Muscle of leg (tissue), 3 donors: ENCODE measurements at regions not wholly inside any gene's neighbourhood (a gene's known extent, or its start where the extent isn't known, plus 50 kb on each side); places are given as distances from the start of the nearest gene placed in this dataset.

Source experiments
- DNase-seq: peaks from one replicate; pipeline ENCODE4 v3.0.0; 2013
- H3K27ac ChIP-seq: one replicate; pipeline ENCODE4 v1.5.1; 2013; ENCODE audit warnings: mild to moderate bottlenecking, low read length, control low read depth
- H3K27me3 ChIP-seq: one replicate; pipeline ENCODE4 v1.6.1; 2013; ENCODE audit warnings: low read length; ENCODE audit not compliant: control insufficient read depth, insufficient read depth
- H3K36me3 ChIP-seq: one replicate; pipeline ENCODE4 v1.6.1; 2013; ENCODE audit warnings: low read length; ENCODE audit not compliant: control insufficient read depth, insufficient read depth
- H3K4me1 ChIP-seq: one replicate; pipeline ENCODE4 v1.6.1; 2013; ENCODE audit warnings: low read length; ENCODE audit not compliant: control insufficient read depth, insufficient read depth
- H3K4me3 ChIP-seq: one replicate; pipeline ENCODE4 v1.5.1; 2013; ENCODE audit warnings: low read length, control low read depth
- H3K9me3 ChIP-seq: replicated peaks from 2 replicates; pipeline ENCODE4 v1.6.1; 2013; ENCODE audit warnings: low read depth, low read length; ENCODE audit not compliant: control insufficient read depth
- WGBS: methylation state at CpG from one replicate; pipeline ENCODE4 v1.1.5; 2013; ENCODE audit warnings: missing lambda C conversion rate; ENCODE audit not compliant: insufficient coverage; 5-methylcytosine and 5-hydroxymethylcytosine counted together

DNA sequence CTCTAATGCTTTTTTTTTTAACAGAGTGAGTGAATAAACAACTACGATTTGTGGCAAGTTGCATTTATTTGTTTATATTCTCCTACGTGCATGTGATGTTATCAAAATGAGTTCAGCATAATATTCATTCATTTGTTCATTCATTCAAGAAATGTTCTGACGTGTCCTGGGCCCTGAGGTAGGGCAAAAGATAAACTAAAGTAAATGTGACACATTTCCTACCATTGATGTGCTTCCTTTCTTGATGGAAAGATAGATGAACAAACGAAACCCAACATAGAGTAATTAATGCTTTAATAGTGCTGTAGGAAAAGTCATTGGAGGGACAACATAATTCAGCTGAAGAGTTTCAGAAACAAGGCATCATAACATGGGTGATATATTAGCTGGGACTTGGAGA lies 261.5 kb upstream of the KCNMB2 start:
- WGBS, result no CpG with 5 or more reads among the region's 4 CpGs
- no peaks in the 10 kb centered on the region for H3K27me3 ChIP-seq
- peaks cover 7% of the 10 kb centered on the region for H3K9me3 ChIP-seq
- H3K27ac ChIP-seq, result no peak overlapping the region
- no peak overlapping the region for H3K4me3 ChIP-seq
- H3K4me1 ChIP-seq, result no peaks in the 10 kb centered on the region
- no peaks in the 10 kb centered on the region for H3K36me3 ChIP-seq
- DNase-seq, result no peak

- Histone ChIP-seq H3K4me3 (no peak overlapping the region), H3K27ac (no peak overlapping the region), H3K27me3 (no peaks in the 10 kb centered on the region), H3K9me3 (peaks cover 10% of the 10 kb centered on the region), H3K4me1 (no peaks in the 10 kb centered on the region), H3K36me3 (no peaks in the 10 kb centered on the region)
- no peak for DNase-seq
Observed at GRCh38 chr3:178275311-178275710, 260.9 kb upstream of the KCNMB2 start.

DNA sequence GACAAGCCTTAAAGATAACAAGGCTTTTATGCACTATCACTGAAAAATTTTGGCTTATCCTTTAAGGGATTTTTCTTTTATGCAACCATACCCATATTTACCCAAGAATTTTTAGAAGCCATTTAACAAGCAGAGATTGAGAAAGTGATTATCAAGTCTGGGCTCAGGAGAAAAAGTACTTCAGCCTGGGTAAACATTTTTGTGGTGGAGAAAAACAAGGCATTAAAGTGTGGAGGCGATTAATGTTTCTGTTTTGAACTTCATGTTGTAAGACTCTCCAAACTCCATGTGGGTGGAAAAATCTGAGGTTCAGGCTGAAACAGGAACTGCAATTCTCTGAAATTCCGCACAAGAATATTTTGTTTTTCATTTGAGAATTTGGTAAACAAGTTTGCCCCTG lies 260.4 kb upstream of the KCNMB2 start:
- Histone ChIP-seq H3K4me3 (no peak overlapping the region), H3K27ac (no peak overlapping the region), H3K36me3 (no peaks in the 10 kb centered on the region), H3K4me1 (no peaks in the 10 kb centered on the region), H3K9me3 (peaks cover 12% of the 10 kb centered on the region), H3K27me3 (no peaks in the 10 kb centered on the region)
- DNase-seq, result no peak
- WGBS, result 67% methylated on average over 1 of the region's 2 CpGs

- Histone ChIP-seq H3K27me3 (no peaks in the 10 kb centered on the region), H3K36me3 (no peaks in the 10 kb centered on the region), H3K27ac (no peak overlapping the region), H3K4me3 (no peak overlapping the region), H3K4me1 (no peaks in the 10 kb centered on the region), H3K9me3 (peaks cover 13% of the 10 kb centered on the region)
- DNase-seq, result no peak
- 76% methylated on average over 2 of the region's 2 CpGs for WGBS
Observed at GRCh38 chr3:178277605-178278004, 258.6 kb upstream of the KCNMB2 start.

DNA sequence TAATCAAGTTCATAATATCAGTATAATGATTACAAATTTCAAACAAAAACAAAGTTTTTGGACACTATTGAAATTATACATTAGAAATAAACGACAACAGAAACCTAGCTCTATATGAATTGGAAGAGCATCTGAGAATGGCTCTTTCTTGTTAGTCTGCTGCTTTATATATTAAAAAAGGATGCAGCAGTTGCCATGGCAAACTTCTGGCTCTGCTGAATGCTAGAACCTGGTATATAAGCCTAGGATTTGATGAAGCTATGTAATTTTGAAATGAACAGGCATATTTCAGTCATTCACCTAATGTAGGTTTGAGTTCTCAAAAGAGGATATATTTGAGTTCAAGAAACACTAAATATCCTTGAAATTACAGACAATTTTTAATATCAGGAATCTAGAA lies 252.7 kb upstream of the KCNMB2 start:
- no peak for DNase-seq
- Histone ChIP-seq H3K9me3 (peaks cover 13% of the 10 kb centered on the region), H3K4me3 (no peak overlapping the region), H3K4me1 (no peaks in the 10 kb centered on the region), H3K27ac (no peak overlapping the region), H3K27me3 (no peaks in the 10 kb centered on the region), H3K36me3 (no peaks in the 10 kb centered on the region)
- WGBS, result no CpG with 5 or more reads among the region's 1 CpG

DNA sequence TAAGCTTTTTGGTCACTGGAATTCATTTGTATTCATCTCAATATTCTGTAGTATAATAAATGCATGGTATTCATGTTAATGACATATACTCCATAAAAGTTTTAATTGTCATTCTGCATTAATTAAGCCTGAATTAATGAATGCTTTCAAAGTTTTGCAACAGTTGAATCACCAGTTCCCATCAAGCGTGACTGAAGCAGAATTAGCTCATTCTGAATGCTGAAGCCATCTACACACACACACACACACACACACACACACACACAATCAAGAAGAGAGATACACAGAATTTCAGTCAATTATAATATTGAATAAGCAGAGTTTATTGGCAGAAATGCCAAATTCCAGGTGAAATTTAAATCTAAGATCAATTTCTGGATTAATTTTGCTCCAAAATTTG lies 252.1 kb upstream of the KCNMB2 start:
- Histone ChIP-seq H3K4me1 (peaks cover 3% of the 10 kb centered on the region), H3K36me3 (no peaks in the 10 kb centered on the region), H3K27ac (no peak overlapping the region), H3K27me3 (no peaks in the 10 kb centered on the region), H3K9me3 (peaks cover 9% of the 10 kb centered on the region), H3K4me3 (no peak overlapping the region)
- no CpG with 5 or more reads among the region's 1 CpG for WGBS
- no peak for DNase-seq

DNA sequence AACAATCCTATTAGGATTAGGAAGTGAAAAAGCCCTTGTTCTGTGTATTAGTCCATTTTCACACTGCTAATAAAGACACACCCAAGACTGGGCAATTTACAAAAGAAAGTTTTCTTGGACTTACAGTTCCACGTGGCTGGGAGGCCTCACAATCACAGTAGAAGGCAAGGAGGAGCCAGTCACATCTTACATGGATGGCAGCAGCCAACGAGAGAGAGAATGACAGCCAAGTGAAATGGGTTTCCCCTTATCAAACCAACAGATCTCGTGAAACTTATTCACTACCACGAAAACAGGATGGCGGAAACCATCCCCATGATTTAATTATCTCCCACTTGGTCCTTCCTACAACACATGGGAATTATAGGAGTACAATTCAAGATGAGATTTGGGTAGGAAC lies 248.2 kb upstream of the KCNMB2 start:
- no peak overlapping the region for H3K4me3 ChIP-seq
- H3K27ac ChIP-seq, result no peak overlapping the region
- DNase-seq, result no peak
- H3K9me3 ChIP-seq, result no peaks in the 10 kb centered on the region
- H3K27me3 ChIP-seq, result no peaks in the 10 kb centered on the region
- 100% methylated on average over 1 of the region's 5 CpGs for WGBS
- no peaks in the 10 kb centered on the region for H3K36me3 ChIP-seq
- peaks cover 5% of the 10 kb centered on the region for H3K4me1 ChIP-seq

DNA sequence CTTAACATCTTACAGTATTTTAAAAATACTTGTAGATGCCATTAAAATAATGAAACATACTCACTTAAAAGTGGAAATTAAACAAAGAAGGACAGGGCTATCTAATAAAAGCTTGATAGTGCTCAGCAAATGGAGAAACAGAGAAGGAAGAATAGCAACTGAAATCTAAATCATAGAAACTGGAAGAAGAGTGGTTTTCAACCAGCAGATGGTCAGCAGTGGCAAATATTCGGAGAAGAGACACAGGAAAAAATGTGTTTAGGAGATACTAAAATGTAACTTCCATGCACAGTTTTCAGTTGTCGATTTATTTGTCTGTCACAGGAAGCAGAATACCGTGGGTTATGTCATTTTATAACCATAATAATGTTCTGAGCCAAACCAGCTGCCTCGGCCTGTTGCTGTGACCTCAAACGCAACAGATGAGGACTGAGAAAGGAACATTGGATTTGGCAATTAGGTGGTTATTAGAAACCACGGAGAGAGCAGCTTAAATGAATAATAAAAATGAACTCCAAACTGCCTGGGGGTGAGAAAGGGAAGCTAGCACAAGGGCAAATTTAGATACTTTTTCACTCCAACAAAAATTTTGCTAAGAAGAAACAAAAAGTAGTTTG lies 246.6 kb upstream of the KCNMB2 start:
- H3K27ac ChIP-seq, result peak overlapping the region; percentile 78
- no CpG with 5 or more reads among the region's 6 CpGs for WGBS
- no peaks in the 10 kb centered on the region for H3K36me3 ChIP-seq
- H3K9me3 ChIP-seq, result no peaks in the 10 kb centered on the region
- H3K4me3 ChIP-seq, result no peak overlapping the region
- DNase-seq, result peak; percentile 87
- H3K4me1 ChIP-seq, result peaks cover 5% of the 10 kb centered on the region
- H3K27me3 ChIP-seq, result no peaks in the 10 kb centered on the region

DNA sequence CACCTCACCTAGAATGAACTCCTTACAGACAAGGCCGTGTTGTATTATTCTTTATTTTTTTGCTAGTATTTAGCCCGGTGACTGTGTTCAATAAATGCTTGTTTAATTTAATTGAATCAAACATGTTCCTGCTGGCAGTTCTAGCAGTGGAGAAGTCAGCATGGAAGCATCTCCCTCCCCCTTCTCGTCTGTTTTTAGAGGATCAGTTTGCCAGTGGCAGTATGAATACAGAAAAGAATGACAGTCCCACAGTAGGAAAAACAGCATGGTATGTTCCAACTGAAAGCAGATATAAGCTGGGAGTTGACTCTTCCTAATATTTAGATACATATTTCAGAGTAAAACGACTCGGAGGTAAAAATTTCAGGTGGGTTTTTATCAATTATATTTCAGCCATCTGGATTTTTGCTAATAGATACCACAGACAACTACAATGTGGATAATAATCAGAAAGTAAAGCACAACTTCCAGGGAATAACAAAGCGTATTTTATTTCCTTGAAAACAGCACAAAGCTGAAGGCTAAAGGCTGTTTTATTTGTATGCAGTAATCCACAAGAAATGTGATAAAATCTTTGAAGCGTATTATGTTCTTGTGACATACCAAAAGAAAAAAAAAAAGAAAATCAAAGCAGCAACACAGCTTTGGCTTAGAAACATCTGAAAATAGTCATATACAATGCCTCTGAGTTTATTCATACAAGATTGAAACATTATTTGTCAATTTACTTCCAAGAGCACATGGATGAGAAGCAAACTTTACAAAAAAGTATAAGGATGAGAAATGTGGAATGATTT lies 244.5 kb upstream of the KCNMB2 start:
- Histone ChIP-seq H3K9me3 (no peaks in the 10 kb centered on the region), H3K27me3 (no peaks in the 10 kb centered on the region), H3K27ac (no peak overlapping the region), H3K4me3 (no peak overlapping the region), H3K36me3 (no peaks in the 10 kb centered on the region), H3K4me1 (peaks cover 5% of the 10 kb centered on the region)
- WGBS, result no CpG with 5 or more reads among the region's 7 CpGs
- peak; percentile 31 for DNase-seq

DNA sequence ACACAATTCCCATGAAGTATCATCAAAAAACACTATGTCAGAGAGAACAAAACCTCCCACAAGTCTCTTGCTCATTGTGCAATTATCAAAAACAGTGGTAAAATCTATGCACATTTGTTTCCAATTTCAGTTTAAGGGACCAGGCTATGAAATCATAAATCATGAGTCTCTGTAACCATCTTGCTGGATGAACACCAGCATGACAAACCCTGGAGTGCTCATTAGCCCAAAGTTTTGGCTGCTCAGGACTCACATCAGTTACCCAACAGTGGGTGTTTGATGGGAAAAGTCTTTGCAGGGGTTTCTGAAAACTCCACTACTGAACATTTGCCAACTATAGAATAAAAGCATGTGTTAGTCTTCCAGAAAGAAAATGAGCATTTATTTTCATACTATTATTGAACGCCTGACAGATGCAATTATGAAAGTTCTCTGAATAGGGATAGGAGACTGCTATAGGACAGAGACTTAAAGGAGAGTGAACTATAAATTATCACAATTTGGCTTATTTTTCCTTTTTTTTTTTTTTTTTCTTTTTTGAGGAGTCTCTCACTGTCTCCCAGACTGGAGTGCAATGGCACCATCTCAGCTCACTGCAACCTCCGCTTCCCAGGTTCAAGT lies 240.8 kb upstream of the KCNMB2 start:
- Histone ChIP-seq H3K4me1 (no peaks in the 10 kb centered on the region), H3K9me3 (no peaks in the 10 kb centered on the region), H3K36me3 (no peaks in the 10 kb centered on the region), H3K27me3 (no peaks in the 10 kb centered on the region), H3K4me3 (no peak overlapping the region), H3K27ac (no peak overlapping the region)
- no CpG with 5 or more reads among the region's 2 CpGs for WGBS
- DNase-seq, result peak; percentile 85
